Esophagus mucosa (tissue), 1 donor: ENCODE measurements at regions not wholly inside any gene's neighbourhood (a gene's known extent, or its start where the extent isn't known, plus 50 kb on each side); places are given as distances from the start of the nearest gene placed in this dataset.
"Not testable (repeated sequence)": the region's sequence is repeated elsewhere in the genome, so short reads cannot be mapped to it uniquely, and the experiment has no call there.

Experiments used
- ATAC-seq: fragments of 200-7000 bp; cut with Tn5 transposase; one replicate; pipeline ENCODE4 v1.9.1; 2020
- donor health status: DM: yes; HTN: yes; CAD: no.

DNA sequence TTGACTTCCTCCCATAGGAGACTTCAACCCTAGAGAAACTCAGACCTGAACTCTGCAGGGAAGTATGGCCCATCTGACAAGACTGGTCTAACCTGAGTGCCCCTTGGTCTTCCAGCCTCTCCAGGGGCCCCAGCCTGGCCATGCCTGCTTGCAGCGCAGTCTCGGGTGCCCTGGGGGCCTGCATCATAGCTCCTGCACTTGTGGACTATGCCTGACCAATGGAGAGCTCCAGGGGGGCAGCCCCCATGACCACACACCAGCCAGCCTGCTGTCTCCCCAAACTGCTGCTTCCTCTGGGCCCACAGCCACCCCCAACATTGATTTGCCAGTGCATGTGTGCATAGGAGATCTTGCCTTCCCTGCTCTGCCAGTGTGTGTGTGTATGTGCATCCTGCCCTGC is 608.6 kb upstream of the MARCKS start:
- no peak for ATAC-seq

DNA sequence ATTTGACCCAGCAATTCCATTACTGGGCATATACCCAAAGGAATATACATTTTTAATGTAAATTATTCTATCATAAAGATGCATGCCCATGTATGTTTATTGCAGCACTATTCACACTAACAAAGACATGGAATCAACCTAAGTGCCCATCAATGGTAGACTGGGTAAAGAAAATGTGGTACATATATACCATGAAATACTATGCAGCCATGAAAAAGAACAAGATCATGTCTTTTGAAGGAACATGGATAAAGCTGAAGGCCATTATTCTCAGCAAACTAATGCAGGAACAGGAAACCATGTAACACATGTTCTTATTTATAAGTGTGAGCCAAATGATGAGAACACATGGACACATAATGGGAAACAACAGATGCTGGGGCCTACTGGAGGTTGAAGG is 603.0 kb upstream of the MARCKS start:
- ATAC-seq, result not testable (repeated sequence)

DNA sequence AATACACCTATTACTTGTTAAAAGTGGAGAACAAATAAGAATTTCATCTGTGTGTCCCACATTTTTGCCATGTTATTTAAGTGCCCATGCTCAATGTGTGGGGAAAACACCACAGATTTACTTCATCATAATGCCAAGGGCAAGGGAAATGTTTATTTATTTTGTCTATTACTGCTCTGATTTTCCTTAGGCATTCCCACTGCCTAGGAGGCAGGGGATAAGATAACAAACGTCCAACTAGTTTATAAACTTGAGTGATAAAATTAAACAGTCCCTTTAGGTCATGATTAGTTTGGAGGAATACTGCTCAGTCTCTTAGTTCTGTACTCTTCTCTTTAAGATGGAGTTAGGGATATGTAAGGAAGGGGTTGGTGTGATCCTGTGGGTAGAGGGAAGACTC is 598.4 kb upstream of the MARCKS start:
- no peak for ATAC-seq

DNA sequence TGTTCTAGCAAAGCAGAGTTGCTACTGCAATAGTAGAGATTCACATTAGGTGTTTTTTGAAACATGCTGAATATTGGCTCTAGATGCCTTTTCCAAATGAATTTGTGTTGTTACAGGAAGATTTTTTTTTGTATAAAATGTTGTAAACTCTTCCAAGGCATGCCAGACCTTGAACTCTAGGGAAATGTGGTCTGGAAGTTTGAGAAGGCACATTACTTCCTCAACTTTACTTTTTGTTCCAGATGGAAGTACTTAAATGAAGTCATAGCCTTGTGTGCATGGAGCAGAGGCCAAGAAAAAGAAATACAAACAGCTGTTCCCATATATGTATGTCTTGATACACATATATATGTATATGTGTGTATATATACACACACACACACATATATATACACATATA is 585.7 kb upstream of the MARCKS start:
- ATAC-seq, result no peak

DNA sequence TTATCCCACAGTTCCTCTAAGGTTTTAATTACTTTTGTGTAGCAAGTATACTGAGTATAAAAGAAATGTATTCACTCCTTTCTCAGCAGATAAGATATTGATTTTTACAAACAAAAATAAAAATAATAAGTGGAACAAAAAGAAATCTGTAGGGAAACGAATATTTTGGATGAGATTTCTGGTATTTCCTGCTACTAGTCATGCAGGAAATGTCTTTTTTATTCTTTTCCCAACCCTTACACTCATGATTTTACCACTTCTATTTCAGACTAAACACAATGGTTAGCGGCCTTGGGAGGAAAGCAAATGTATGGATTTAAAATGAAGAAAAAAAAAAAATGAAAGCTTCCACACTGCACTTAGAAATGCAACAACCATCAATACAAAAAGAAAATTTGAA is 580.5 kb upstream of the MARCKS start:
- ATAC-seq, result no peak

DNA sequence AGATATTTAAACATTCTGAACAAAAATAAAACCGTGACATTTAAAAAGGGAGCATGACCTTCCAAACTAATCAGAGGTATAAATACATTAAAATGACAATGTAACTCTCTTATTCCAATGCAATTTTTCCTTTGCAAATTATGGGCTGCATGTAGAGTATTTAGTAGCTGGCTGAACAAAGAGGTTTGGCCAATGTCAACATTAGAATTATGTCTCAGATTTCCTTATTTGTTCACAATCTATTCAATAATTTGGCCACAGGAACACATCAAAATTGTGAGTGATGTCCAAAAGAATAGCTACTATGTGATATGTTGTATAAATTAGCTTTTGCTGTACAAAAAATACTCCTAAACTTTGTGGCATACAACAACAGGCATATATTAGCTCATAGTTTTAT is 580.0 kb upstream of the MARCKS start:
- ATAC-seq, result no peak

DNA sequence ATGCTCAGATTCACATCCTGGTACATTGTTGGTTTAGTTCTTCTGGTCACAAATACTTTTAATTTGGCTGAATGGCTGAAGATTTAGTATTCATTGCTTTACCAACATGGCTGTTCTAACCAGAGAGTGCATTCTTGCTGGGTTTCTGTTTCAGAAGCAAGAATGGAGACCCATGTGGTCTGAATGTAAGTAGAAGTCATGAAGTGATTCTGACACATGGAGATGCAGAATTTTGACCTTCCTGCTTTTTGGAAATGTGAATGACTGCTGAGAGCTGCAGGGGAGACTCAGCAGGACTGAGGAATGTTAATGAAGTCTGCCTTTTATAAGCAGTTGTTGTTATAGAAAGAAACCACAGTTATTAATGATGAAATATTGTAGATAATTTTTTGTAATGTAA is 576.1 kb upstream of the MARCKS start:
- ATAC-seq, result no peak

DNA sequence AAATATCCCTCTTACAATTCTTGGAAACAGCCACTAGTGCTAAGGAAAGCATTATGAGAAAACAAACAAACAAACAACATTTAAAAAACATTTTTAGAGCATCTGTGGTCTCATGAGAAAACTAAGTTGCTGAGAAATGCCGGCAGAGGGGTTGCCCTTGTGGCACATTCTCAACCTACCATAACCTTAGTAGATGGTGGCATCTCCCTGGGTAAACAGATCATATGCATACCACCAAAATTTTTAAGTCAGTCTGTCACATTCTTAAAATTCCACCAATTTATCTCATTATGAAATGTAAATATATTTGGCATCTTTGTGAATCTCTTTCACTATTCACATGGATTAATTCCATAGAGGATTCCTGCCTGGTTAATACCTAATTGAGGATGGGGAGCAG is 575.7 kb upstream of the MARCKS start:
- no peak for ATAC-seq

DNA sequence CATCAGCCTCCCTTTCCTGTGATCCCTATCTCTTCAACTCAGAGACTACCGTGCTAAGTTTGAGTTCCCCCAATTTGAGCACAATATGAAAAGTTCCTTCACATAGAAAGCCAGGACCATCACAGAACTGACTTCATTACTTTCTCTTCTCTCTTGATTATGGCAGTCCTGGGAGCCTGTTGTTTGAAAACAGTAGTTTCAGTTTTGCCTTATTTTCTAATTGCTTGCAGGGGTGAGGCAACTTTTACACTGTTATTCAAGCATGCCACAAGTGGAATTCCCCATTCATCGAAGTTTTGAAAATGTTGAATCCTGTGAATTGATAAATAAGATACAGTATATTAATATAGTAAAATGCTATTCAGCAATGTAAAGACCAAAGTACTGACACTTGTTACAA is 569.7 kb upstream of the MARCKS start:
- no peak for ATAC-seq

DNA sequence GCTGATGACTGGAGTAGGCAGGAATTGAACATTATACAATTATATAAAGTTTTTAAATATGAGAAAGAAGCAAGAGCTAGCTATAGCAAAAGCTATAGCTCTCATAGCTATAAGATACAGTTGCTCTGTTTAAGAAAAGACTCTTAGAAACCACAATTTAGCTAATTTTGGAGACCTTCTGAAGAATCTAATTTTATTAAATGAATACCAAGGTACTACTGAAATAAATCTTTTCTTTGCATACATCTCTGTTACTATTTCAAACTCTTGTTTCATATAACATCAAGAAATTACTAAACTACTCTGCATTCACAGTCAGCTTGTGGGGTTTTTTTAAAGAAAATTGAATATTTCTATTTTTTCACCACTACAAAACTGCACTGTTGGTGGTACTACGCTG is 568.7 kb upstream of the MARCKS start:
- no peak for ATAC-seq

DNA sequence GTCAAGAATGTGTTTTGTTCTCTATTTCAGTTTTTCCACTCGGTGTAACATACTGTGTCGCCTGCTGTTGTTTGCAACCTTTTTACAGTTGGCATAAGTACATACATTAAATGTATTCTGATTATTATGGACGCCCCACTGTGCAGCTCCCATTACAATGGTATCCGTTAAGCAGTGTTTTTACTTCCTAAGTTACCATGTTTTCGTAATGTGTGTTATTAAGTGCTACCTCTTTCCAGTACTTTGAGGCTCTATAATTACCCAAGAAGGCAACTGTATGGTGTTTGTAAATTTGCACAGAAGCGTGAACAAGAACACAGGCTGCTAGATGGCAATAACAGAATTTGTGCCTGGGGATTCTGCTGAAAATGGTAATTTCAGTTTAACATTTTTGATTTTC is 568.0 kb upstream of the MARCKS start:
- no peak for ATAC-seq

DNA sequence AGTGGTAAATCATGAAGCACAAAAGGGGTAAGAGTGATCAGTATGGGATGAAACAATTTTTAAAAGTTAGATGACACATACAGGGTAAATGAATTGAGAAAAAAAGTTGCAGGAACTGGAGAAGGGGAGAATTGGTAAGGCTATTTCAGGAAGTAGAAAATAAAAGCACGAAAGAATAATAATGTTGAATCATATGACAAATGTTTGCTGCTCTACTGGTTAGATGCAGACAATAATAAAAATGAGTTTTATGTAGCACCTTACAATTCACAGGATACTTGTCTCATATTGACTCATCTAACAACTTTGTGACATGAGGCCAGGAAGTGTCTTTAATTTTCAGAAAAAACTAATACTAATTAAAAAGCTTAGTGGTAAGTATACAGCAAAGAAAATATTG is 566.5 kb upstream of the MARCKS start:
- ATAC-seq, result peak; percentile 37

DNA sequence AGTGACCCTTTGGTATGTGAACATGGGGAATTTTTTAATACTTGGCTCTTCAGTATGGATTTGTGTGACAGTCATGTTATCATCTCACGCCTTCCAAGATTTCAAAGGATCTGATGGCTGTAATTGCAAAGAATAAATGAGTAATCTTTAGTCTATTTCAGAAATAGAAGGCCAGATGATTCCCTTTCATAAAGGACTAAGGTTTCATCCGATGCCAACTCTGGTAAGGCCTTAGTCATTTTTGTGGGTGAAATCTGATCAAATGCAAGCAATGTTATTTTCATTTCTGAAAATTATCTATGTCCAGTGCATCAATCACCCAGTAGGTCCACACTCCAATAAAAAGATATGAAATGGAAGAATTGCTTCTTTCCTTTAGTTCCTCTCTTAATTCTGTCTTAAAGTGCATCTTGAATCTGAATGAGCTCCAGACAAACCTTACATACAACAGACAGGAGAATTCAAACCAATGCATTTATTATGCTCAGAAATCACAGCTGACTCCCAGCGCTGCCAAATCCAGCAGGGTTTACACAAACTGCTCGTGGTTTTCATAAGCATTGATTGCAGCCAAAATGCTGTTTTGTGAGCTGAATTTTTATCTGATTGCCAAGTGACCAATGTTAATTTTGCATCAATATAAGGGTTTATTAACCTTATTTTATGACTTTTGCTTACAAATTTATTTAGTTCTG is 565.2 kb upstream of the MARCKS start:
- no peak for ATAC-seq

DNA sequence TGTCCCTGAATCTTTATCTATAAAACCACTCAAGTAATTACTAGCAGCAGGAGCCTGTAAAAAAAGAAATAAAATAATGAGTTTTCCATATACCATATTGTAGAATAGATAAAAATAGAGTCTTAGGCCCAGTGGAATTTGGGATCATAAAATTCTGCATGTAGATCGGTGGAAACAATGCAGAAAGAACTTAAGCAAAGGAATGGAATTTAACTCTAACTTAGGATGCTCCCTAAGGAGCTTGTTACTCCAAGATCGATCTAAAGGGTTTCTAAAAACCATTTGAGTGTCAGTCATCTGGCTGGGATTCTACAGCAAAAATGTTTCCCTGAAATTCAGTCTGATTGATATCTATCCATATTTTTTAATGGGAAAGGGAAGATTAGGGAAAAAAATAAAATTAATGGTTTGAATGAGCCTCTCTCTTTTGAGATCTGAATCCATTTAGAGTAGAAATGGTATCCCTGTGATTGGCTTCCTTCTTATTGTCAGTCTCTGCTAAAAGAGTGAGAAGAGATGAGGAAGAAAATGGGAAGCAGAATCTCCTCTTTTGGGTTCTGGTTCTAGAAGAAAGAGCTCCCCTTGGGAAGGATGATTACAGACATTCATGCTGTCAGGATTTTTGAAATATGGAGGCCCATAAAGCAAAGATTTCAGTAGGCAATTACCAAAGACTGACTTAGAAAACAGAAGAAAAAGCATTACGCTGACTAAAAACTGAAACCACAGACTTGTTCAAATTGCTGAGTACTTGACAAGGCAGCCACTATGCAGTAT is 564.3 kb upstream of the MARCKS start:
- no peak for ATAC-seq

DNA sequence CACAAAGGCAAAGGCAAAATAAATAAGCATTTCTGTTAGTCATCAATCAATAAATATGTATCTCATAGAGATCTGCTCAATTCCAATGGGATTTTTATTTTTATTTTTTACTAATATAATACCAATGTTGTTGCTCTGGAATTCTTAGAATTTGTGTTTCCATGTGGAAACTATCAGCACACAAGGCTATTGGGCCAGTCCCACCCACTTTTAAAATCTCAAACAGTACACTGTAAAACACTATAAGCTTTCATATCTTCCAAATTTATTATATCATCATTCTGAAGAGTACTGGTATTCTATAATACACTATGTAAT is 563.8 kb upstream of the MARCKS start:
- no peak for ATAC-seq

DNA sequence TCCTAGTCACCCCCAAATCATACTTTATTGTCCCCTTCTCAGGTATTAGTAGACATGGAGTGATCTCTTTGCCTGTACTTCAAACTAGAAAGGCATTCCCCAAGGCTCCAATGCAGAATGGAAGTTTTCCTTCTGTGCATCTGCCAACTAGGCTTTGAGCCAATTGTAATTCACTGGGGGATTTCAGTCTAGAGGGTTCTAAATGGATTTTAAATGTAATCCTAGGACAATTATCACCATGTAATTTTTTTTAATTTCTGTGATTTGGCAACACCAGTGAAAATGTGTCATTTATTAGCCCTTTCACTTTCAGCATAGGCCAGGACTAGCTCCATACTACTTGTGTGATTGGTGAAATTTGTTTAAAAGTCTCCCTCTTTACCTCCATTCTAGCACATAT is 557.6 kb upstream of the MARCKS start:
- no peak for ATAC-seq

DNA sequence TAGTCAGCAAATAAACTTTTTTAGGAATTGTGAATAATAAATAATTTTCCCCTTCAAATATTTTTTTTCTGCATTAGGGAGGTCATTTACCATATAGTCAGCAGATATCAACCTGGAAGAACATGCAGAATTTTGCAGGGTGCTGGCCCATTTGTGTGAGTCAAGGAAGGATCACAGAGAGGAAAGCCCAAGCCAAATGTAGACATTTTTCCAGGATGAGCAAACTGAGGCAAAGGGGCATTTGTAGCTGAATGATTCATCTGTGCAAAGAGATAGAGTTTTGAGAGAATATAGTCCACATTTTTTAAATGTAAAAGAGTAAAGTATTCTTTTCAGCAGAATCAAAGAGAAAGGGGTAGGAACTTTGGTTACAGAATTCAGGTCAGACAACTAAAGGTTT is 555.5 kb upstream of the MARCKS start:
- no peak for ATAC-seq

DNA sequence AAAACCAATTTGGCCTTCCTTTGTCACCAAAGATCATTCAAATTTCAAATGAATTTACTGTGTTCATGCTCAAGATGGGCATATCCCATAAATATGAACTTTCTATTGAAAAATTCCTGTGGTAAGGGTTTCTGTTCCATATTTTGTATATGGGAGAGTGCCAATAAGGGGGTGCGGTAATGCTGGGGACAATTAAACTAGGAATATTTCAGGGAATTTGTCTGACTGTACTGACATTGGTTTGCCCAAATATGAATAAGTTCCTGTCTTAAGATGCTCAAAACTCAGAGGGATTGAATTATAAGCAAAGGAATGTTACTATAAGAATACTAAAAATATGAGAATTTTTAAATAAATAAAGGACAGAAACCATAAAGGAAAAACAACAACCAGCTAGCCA is 553.0 kb upstream of the MARCKS start:
- no peak for ATAC-seq

DNA sequence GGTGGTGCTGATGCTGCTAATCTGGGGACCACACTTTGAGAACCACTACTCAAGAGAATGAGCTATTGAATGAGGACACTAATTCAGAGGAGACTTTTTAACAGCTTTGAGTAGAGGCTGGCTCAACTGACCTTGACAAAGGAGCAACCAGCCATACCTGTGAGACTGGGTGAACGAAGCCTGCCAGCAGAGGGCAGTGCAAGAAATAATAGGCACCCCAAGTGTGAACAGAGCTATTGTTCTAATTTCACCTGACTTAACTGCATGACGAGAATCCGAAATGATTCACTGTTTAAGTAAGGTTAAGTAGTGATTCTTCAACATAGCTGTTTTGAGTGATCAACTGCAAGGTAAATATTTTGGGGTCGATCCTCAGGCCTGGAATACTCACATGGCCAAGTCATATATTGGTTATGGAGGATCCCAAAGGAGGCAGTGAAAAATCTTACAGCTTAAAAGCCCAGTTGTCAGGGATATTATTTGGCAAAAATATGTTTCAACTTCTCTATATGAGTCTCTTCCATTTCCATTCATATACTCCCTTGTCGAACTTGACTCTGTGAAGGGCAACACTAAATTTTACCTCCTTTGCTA is 550.5 kb upstream of the MARCKS start:
- ATAC-seq, result peak; percentile 94

DNA sequence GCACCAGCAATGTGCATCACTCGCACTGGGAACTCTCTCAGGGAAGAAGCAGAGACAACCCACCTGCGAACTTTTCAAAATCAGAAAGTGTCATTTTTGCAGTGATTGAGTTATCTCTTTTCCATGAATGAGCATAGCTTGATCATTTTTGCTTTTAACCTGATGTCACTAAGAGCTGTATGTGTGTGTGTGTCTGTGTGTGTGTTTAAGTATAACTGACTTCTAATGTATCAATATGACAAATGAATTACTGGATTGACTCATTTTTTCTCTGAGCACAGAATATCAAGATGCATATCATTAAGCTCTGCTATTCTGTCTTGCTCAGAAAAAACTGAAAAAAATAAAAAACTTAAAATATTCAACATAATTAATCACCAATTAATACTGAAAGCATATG is 548.9 kb upstream of the MARCKS start:
- no peak for ATAC-seq

DNA sequence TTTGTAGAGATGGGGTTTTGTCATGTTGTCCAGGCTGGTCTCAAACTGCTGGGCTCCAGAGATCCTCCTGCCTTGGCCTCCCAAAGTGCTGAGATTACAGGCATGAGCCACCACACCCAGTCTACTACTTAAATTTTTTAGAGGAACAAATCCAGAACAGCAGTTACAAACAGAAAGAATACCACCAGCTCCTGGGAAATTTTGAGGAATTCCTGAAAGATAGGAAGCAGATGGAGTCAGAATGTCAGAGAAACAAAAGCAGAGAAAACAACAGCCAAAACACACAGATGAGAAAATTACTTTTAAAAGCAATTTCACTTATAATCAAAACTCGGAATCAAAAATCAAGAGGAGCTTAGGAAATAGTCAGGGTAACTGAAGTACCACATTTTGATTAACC is 543.3 kb upstream of the MARCKS start:
- no peak for ATAC-seq

DNA sequence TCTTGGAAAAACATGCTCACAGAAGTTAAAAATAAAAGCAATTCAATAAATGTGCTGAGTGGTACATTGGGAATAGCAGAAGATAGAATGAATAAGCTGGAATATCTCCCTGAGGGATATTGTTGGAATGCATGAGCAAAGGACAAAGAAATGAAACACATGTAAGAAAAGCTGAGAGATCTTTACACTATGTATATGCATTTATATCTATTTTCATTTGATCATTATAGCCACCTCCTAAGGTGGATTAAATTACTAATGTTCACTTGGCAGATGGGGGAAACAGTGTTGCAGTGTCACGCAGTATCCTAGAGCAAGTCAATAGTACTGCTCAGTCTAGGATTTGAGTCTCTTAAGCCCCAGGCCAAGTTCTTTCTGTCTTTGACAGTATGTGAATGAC is 542.0 kb upstream of the MARCKS start:
- ATAC-seq, result no peak

DNA sequence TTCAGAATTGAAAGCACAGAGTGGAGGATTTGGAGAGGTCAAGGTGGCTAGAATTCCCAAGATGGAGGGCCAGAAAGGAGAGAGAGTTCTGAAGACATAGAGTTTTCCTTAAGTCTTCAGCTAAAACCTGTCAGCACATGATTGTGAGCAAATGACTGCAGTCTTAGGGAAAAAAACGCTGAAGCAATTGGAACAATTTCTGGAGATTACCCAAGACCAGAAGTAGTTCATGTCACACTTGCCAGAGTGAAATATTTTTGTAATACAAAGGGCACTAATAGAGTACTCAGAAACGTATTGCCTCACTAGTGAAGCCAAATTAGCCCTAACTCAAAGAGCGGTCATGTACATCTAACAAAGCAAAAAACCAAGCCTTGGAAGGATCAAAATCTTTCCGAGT is 541.3 kb upstream of the MARCKS start:
- ATAC-seq, result no peak

DNA sequence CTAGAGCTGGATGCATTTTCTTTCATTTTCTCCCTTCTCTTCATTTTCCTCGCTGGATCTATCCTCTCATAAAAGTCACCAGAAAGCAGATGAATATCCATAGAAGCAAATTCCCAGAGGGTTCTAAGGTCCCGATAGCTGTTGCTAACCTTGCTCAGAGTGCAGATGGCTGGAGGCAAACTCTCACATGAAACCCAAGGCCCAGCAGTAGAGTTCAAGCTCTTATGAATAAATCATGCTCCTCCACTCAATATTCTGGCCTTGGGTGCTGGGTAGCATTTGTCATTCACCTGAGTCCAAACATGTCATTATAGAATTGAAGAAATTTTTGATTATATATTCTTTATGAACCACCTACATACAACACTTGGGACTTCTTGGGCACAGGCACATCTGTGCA is 539.7 kb upstream of the MARCKS start:
- no peak for ATAC-seq
